Activated CD4-positive, alpha-beta T cell treated with anti-CD3 and anti-CD28 coated beads, Interleukin-2, Interleukin-6, amounts not matched to agents 100 ng/mL and 50 ng/mL, durations not matched to agents 16 hours and 8 hours (primary cell): ENCODE measurements at regions not wholly inside any gene's neighbourhood (a gene's known extent, or its start where the extent isn't known, plus 50 kb on each side); places are given as distances from the start of the nearest gene placed in this dataset.

ENCODE experiments used
- DNase-seq: peaks from one replicate; pipeline ENCODE4 v3.0.0-alpha.2; 2020

DNA sequence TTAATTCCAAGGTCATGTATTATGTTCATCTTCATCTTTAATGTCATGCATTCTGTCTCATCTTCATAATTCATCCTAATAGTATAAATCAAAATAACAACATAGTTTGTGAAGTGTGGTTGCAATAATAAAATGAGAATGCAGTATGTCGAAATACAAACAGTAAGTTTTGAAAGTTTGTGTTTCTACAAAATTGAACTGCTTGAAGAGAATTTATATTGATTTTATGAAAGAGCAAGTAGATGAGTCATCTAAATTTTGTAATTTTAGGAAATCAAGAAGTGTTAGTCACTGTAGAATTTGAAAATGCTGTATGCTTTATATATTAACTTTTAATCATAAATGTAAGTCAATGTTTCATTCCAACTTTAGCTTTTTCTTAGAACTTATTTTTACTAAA, 190.5 kb upstream of the PPP1R3A start:
- no peak for DNase-seq

- no peak for DNase-seq
These were observed 189.7 kb upstream of the PPP1R3A start for GRCh38 chr7:114108510-114108909.

- DNase-seq: no peak
These were observed 188.7 kb upstream of the PPP1R3A start for GRCh38 chr7:114107522-114107921.

DNA sequence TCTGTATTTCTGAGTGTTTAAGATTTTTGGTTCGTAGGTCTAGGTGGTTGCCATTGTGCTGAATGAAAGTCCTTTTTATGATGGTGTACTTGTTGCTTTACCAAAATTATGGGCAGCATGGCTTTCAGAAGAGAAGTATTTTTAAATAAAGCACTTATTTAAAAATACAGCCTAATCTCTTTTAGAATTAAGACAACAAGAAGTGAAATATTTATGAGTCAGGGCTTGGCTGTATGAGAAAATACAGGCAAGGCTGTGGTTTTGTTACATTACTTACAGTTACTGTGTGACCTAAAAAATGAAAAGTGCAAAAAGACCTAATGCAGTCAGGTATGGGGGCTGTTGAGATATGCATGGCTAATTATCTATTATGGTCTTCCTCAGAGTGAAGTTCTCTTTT, 185.2 kb upstream of the PPP1R3A start:
- no peak for DNase-seq

DNA sequence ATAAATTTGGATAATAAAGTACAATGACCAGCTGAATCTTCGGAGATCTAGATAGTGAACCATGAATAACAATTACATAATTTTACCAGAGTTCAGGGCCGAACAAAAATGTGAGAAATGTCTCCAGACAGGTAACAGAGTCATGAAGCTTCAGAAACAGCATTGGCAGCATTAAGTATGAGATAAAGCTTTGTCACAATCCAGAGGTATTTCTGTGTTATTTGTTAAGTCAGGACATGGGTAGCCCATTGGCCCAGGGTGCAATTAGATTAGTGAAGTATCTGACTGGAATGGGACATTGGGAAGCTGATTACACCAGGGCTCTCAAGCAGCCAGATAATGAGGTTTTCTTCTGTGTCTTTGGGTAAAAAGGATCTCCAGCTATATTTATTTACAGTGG, 184.2 kb upstream of the PPP1R3A start:
- DNase-seq: no peak

DNA sequence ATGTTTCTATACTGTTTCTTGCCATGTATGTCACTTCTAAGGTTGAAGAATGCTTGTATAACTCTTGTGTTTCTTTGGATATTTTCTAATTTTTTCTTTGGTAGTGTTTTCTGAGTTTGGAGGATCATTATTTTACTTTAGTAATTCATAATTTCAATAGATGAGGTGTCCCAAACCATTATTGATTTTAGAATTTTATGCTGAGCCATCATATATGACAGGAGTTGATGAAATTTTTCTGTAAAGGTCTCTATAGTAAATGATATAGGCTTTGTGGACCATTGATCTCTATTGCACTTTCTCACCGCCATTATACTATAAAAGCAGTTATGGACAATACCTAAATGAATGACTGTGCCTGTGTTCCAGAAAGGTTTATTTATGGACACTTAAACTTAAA, 183.3 kb upstream of the PPP1R3A start:
- DNase-seq: no peak

DNA sequence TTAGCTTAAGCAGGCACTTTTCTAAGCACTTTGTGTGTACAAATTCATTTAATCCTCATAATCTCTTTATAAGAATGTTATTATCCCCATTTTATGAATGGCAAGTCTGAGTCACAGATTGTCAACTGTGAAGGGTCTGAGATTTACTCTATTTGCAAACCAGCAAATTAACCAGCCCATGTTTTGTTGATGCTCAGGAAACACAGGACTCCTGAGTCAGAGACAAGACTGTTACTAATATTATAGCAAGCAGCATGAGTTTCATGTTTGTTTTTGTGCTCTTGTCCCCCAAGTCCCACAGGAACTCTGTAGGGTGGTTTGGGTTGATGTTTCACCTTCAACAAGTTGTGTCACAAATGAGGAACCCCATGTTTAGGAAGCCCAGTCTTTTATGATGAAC, 182.0 kb upstream of the PPP1R3A start:
- no peak for DNase-seq

- no peak for DNase-seq
These were observed 180.5 kb upstream of the PPP1R3A start for GRCh38 chr7:114099337-114099736.

- no peak for DNase-seq
These were observed 177.1 kb upstream of the PPP1R3A start for GRCh38 chr7:114095885-114096284.

DNA sequence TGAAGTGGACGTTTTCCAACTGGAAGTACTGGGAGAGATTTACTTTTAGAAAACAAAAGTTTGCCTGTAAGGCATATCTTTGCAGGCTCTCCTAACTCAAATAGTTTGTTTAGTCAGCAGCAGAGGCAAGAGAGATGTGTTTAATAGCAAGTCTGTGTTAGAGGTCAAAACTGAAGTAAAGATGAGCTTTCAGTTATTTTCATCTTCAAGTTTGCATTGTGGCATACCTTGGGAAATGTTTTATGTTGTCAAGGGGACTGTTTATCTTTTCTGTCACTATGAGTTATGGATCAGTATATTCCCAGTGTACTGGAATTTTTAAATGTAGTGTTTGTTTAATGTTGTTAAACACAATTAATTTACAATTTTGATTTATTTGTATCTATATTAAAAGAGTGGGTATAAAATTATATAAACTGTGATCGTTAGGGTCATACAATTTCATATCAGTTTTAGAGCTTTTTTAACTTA, 169.7 kb upstream of the PPP1R3A start:
- no peak for DNase-seq

GRCh38 chr7:114087653-114088469, 169.1 kb upstream of the PPP1R3A start:
- no peak for DNase-seq

DNA sequence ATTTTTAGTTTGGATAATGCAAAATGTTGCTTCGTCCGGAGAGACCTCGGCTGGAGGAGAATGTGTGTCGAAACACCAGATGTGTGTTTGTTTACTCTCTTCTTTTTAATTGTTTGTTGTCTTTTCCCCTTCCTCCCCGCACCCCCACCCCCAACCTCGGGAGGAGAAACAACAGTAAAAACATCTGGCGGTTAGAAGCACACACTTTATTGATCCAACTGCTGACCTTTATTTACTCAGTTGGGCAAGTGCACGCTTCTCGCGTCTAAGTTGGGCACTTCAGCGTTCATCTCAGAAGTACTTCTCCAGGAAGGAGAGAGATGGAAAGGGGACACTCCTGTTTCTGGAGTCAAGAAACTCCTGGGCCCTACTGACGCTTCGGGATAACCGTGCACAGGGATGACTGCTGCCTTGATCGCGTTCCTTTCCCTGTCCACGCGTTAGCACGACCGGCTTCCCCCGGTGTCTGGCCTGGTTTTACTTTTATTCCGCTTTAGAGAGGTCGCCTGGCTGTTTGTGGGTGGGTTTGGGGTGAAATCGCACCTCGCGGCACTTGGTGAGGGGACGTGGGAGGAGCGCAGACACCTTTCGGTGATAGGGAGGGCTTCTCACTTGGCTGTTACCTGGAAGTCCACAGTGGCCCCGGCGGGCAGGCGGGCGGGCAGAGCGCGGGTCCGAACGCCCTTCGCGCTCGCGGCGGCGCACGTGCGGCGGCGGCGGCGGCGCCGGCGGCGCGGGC, 168.3 kb upstream of the PPP1R3A start:
- DNase-seq: no peak

GRCh38 chr7:114086537-114086913, 167.7 kb upstream of the PPP1R3A start:
- no peak for DNase-seq

DNA sequence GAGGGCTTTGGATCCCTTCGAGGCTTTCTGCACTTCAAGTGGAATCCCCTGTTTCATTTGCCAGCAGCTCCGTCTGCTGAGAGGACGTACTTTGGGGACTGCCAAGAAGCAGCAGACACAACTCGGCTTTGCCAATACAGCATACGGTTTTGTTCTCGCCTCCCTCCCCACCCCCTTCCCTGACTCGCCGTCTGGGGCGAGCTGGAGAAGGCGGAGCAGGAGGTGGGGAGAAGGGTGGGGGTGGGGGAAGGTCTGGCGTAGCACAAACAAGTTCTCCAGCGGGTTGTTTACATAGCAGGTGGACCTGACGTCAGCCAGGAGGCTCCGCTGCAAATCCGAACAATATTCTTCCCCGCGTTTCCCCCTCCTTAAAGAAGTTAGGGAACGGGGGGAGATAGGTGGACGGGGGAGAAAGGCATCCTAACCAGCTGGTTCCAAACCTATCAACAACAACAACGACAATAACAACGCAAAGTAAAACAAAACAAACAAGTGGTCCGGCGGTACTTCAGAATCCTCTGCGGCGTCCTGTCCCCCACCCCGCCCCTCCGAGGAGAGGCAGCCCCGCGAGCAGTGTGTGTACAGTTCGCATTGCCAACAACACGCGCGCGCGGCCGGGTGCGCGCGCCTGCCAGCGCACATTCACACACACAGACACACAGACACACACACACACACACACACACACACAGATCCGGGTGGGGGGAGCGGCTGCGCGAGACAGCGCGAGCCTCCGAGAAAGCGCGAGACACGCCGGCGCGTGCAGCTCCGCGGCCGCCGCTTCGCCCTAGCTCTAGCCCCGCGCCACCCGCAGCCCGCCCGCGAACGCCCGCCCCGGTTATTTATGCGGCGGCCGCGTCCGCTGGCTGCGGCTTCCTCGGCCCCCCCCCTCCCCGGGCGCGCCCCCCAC, 167.0 kb upstream of the PPP1R3A start:
- peak; percentile 54 for DNase-seq

DNA sequence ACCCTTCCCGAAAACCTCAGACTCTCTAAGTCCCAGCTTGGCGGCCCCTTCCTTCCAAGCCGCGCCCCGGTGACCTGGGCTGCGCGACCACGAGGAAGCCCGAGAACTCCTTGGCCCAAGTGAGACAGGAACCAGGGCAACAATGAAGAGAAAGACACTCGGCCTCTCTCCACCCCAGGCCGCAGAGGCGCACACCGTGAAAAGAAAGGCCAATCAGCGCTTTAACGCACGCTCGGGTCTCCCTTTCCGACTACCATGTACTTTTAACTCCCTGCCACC, 166.4 kb upstream of the PPP1R3A start:
- DNase-seq: no peak

GRCh38 chr7:114084472-114085312, 165.9 kb upstream of the PPP1R3A start:
- no peak for DNase-seq

GRCh38 chr7:114084002-114084471, 165.2 kb upstream of the PPP1R3A start:
- DNase-seq: no peak

- no peak for DNase-seq
These were observed 164.6 kb upstream of the PPP1R3A start for GRCh38 chr7:114083166-114084001.

DNA sequence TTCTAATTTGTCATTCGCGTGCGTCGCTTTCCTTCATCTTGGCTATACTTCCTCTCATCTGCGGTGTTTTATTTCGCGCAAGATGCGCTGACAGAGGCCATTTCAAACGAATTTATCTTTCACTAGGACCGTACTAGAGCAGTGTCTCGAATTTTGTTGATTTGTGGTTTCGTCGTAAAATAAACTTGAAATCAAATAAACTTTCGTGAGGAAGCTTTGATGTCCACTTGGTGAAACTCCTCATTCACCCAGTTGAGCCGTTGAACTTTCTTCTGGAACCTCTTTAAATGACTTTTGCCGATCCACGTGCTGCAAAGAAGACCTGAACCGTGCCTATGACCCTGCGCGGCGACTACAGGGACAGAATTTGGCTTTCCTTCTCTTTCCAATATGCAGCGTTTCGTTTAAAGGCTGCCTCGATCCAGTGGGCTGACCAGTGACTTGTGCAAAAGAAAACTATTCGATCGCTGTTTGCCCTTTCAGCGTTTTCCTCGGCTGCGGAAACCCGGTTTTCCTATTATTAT, 163.9 kb upstream of the PPP1R3A start:
- DNase-seq: no peak

GRCh38 chr7:114081606-114082425, 163.0 kb upstream of the PPP1R3A start:
- DNase-seq: peak; percentile 38
